Thoracic aorta (tissue), 2 donors: ENCODE measurements at regions not wholly inside any gene's neighbourhood (a gene's known extent, or its start where the extent isn't known, plus 50 kb on each side); places are given as distances from the start of the nearest gene placed in this dataset.

Source experiments
- ATAC-seq: fragments of 150-250 bp; one replicate; pipeline ENCODE4 v1.8.0; 2017; ENCODE audit warnings: low read depth; ENCODE audit not compliant: insufficient number of reproducible peaks, low FRiP score
- DNase-seq: peaks from one replicate; pipeline ENCODE4 v3.0.0-alpha.2; 2020; ENCODE audit warnings: low spot score
- H3K27ac ChIP-seq, 2 donors: fragments of 200-600 bp; sonication (generic); 1 replicate in 1 of 2; 2 replicates in 1 of 2; pipeline ENCODE4 v1.5.1; 2016; ENCODE audit warnings: mild to moderate bottlenecking in 2 of 2, moderate library complexity in 2 of 2
- H3K27me3 ChIP-seq: fragments of 200-600 bp; sonication (generic); replicated peaks from 2 replicates; pipeline ENCODE4 v1.6.0; 2016; ENCODE audit warnings: mild to moderate bottlenecking; ENCODE audit not compliant: insufficient read depth
- H3K36me3 ChIP-seq: fragments of 200-600 bp; sonication (generic); one replicate; pipeline ENCODE4 v1.5.1; 2016
- H3K4me1 ChIP-seq, 2 donors: fragments of 200-600 bp; sonication (generic); 1 replicate in 1 of 2; 2 replicates in 1 of 2; pipeline versions ENCODE4 v1.5.1 to v1.6.0; 2016; ENCODE audit warnings: low read depth in 2 of 2, mild to moderate bottlenecking in 1 of 2; ENCODE audit not compliant: control insufficient read depth in 1 of 2
- H3K4me3 ChIP-seq: fragments of 200-600 bp; sonication (generic); 2 replicates; pipeline ENCODE4 v1.5.1; 2016; ENCODE audit warnings: mild to moderate bottlenecking
- H3K9me3 ChIP-seq: fragments of 200-600 bp; sonication (generic); 2 replicates; pipeline ENCODE4 v1.5.1; 2016
- CTCF ChIP-seq: fragments of 200-600 bp; sonication (generic); IDR thresholded peaks from one replicate; pipeline ENCODE4 v1.5.1; 2019; ENCODE audit warnings: antibody characterized with exemption

GRCh38 chr5:166595274-166595951 is 1696.0 kb upstream of the WWC1 start:
- Histone ChIP-seq H3K36me3 (no peaks in the 10 kb centered on the region), H3K9me3 (no peaks in the 10 kb centered on the region), H3K4me3 (no peak overlapping the region), H3K27me3 (no peaks in the 10 kb centered on the region), H3K27ac (no peak overlapping the region), H3K4me1 (no peaks in the 10 kb centered on the region)
- TF ChIP-seq CTCF, result no peak
- no peak for ATAC-seq
- DNase-seq, result no peak

GRCh38 chr5:166596043-166596442 is 1695.4 kb upstream of the WWC1 start:
- H3K36me3 ChIP-seq, result no peaks in the 10 kb centered on the region
- H3K9me3 ChIP-seq, result no peaks in the 10 kb centered on the region
- no peak overlapping the region for H3K4me3 ChIP-seq
- H3K27me3 ChIP-seq, result no peaks in the 10 kb centered on the region
- ATAC-seq (no peak), DNase-seq (no peak)
- TF ChIP-seq CTCF, result no peak
- no peak overlapping the region for H3K27ac ChIP-seq
- no peaks in the 10 kb centered on the region for H3K4me1 ChIP-seq

GRCh38 chr5:166602271-166602670 is 1689.2 kb upstream of the WWC1 start:
- no peaks in the 10 kb centered on the region for H3K27me3 ChIP-seq
- DNase-seq (no peak), ATAC-seq (no peak)
- H3K9me3 ChIP-seq, result no peaks in the 10 kb centered on the region
- no peak for TF ChIP-seq CTCF
- H3K27ac ChIP-seq, result no peak overlapping the region
- H3K36me3 ChIP-seq, result no peaks in the 10 kb centered on the region
- no peaks in the 10 kb centered on the region for H3K4me1 ChIP-seq
- no peak overlapping the region for H3K4me3 ChIP-seq

- Histone ChIP-seq H3K4me3 (no peak overlapping the region), H3K9me3 (no peaks in the 10 kb centered on the region), H3K27me3 (no peaks in the 10 kb centered on the region), H3K36me3 (no peaks in the 10 kb centered on the region), H3K4me1 (no peaks in the 10 kb centered on the region), H3K27ac (no peak overlapping the region)
- no peak for ATAC-seq
- TF ChIP-seq CTCF, result no peak
- no peak for DNase-seq
Measured at GRCh38 chr5:166617507-166617906, 1673.9 kb upstream of the WWC1 start.

GRCh38 chr5:166618526-166618925 is 1672.9 kb upstream of the WWC1 start:
- Histone ChIP-seq H3K27me3 (no peaks in the 10 kb centered on the region), H3K36me3 (no peaks in the 10 kb centered on the region), H3K27ac (no peak overlapping the region), H3K4me1 (no peaks in the 10 kb centered on the region), H3K9me3 (no peaks in the 10 kb centered on the region), H3K4me3 (no peak overlapping the region)
- TF ChIP-seq CTCF, result no peak
- DNase-seq (no peak), ATAC-seq (no peak)
